GM12878 (cell line): ENCODE measurements at regions not wholly inside any gene's neighbourhood (a gene's known extent, or its start where the extent isn't known, plus 50 kb on each side); places are given as distances from the start of the nearest gene placed in this dataset.
A peak's percentile ranks its signal among the peaks of the same experiment; 100 is the strongest.

ENCODE experiments used
- ATAC-seq: fragments of 200-7000 bp; cut with Tn5 transposase; 3 replicates; pipeline ENCODE4 v1.9.1; 2020; ENCODE audit warnings: mild to moderate bottlenecking, moderate library complexity
- BruUV-seq: library from RNA; stranded (reverse); fragments of 400-500 nt; replicated peaks from 2 replicates; lab custom pipeline; 2021; lab: Mats Ljungman, UMichigan
- CTCF ChIA-PET: fragments of 300-600 bp; sonication (Branson Sonifier 250); formaldehyde crosslinking; extraction: SDS; loops from one replicate; lab custom pipeline; 2021; ENCODE audit warnings: inconsistent platforms; lab: Yijun Ruan, JAX
- POLR2A ChIA-PET: fragments of 350-600 bp; formaldehyde crosslinking; extraction: SDS; loops from one replicate; lab custom pipeline; 2021; ENCODE audit warnings: inconsistent platforms; lab: Charles Lee
- RAD21 ChIA-PET: fragments of 300-600 bp; sonication (Branson Sonifier 250); formaldehyde crosslinking; loops from one replicate; lab custom pipeline; 2023; ENCODE audit warnings: antibody characterized with exemption; ENCODE audit not compliant: unreplicated experiment; lab: Charles Lee
- SMC1A ChIA-PET: fragments of 300-600 bp; sonication (Branson Sonifier 250); formaldehyde crosslinking; loops from one replicate; lab custom pipeline; 2023; ENCODE audit not compliant: unreplicated experiment, uncharacterized antibody; lab: Charles Lee
- DNase-seq: peaks from one replicate; pipeline ENCODE4 v3.0.0-alpha.2; 2011; ENCODE audit warnings: low read depth, low spot score
- FAIRE-seq: peaks from 3 replicates; lab custom pipeline; 2011; peaks lifted over from hg19 to GRCh38; lab: Jason Lieb, UNC
- H2AFZ ChIP-seq: 2 replicates; pipeline ENCODE4 v1.6.0; 2011; ENCODE audit warnings: low read depth, low read length, control low read depth; ENCODE audit not compliant: control insufficient read depth
- H3K27ac ChIP-seq: 2 replicates; pipeline ENCODE4 v1.5.1; 2011; ENCODE audit warnings: control low read depth; ENCODE audit not compliant: control insufficient read depth, insufficient read depth
- H3K27me3 ChIP-seq, 2 experiments: replicated peaks in 1 of 2; 2 replicates each; pipeline versions ENCODE4 v1.6.0 to v1.6.1; 2011; ENCODE audit warnings: low read length in 1 of 2; ENCODE audit not compliant: control insufficient read depth in 2 of 2, insufficient read depth in 2 of 2
- H3K36me3 ChIP-seq, 2 experiments: 2 replicates each; pipeline ENCODE4 v1.5.1; 2011; ENCODE audit warnings: low read length in 1 of 2; ENCODE audit not compliant: control insufficient read depth in 2 of 2, insufficient read depth in 2 of 2
- H3K4me1 ChIP-seq: 2 replicates; pipeline ENCODE4 v1.6.1; 2011; ENCODE audit warnings: mild to moderate bottlenecking, low read length, moderate library complexity, mixed read lengths; ENCODE audit not compliant: control insufficient read depth, insufficient read depth
- H3K4me2 ChIP-seq: 2 replicates; pipeline ENCODE4 v1.6.0; 2011; ENCODE audit warnings: control low read depth; ENCODE audit not compliant: control insufficient read depth, insufficient read depth
- H3K4me3 ChIP-seq: fragments of 200-600 bp; sonication (generic); 2 replicates; pipeline ENCODE4 v1.5.1; 2016
- H3K79me2 ChIP-seq: 2 replicates; pipeline ENCODE4 v1.6.0; 2011; ENCODE audit warnings: low read length; ENCODE audit not compliant: control insufficient read depth, insufficient read depth
- H3K9ac ChIP-seq: 2 replicates; pipeline ENCODE4 v1.8.0; 2011; ENCODE audit warnings: low read length, control low read depth, mixed read lengths; ENCODE audit not compliant: control insufficient read depth, insufficient read depth
- H3K9me3 ChIP-seq: replicated peaks from 3 replicates; pipeline ENCODE4 v1.5.1; 2011; ENCODE audit warnings: mild to moderate bottlenecking, low read length; ENCODE audit not compliant: control insufficient read depth, insufficient read depth
- H4K20me1 ChIP-seq: 2 replicates; pipeline ENCODE4 v1.6.0; 2011; ENCODE audit not compliant: control insufficient read depth, insufficient read depth
- BCL11A ChIP-seq: IDR thresholded peaks from 2 replicates; pipeline ENCODE4 v1.6.1; 2011; ENCODE audit warnings: low read depth, low read length
- BHLHE40 ChIP-seq, 2 experiments: fragments of 450-650 bp in 1 of 2; IDR thresholded peaks; 2 replicates each; pipeline ENCODE4 v1.6.1; 2011 to 2017; ENCODE audit warnings: low read depth in 2 of 2, borderline replicate concordance in 1 of 2, improper control_type of control experiment in 1 of 2, low read length in 1 of 2, mild to moderate bottlenecking in 1 of 2
- FOXM1 ChIP-seq: IDR thresholded peaks from 2 replicates; pipeline ENCODE4 v1.6.1; 2012; ENCODE audit warnings: low read depth, mild to moderate bottlenecking, inconsistent platforms, low read length, moderate library complexity
- HDGF ChIP-seq: fragments of 450-650 bp; IDR thresholded peaks from 2 replicates; pipeline ENCODE4 v1.6.1; 2016; ENCODE audit warnings: antibody characterized with exemption
- SKIL ChIP-seq: fragments of 450-650 bp; IDR thresholded peaks from 2 replicates; pipeline ENCODE4 v1.6.1; 2017; ENCODE audit warnings: mild to moderate bottlenecking, low read depth, inconsistent platforms; ENCODE audit not compliant: poor library complexity, severe bottlenecking
- WGBS: methylation state at CpG from one replicate; pipeline ENCODE4 v1.1.6; 2016; ENCODE audit warnings: low lambda C conversion rate; ENCODE audit not compliant: insufficient replicate concordance, insufficient coverage; ENCODE audit errors: missing lambda C conversion rate; 5-methylcytosine and 5-hydroxymethylcytosine counted together
- in situ Hi-C: fragments of 300-500 bp; cut with MboI; formaldehyde crosslinking; loops from 9 replicates; pipeline ENCODE4 v1.14.3; 2018; ENCODE audit warnings: mixed read lengths
- intact Hi-C: fragments of 100-400 bp; cut with micrococcal nuclease; formaldehyde crosslinking; loops from one replicate; pipeline ENCODE4 v1.14.2; 2022; ENCODE audit not compliant: unreplicated experiment

GRCh38 chrX:6852869-6853268 is 294.6 kb upstream of the STS start:
- in situ Hi-C loops = no loop called here
- no TSS peak for BruUV-seq
- ChIA-PET RAD21 (interaction anchor here (0.6 kb wide), 1 partner anchor 342 kb away, joined by 3 read pairs; no protein-coding TSS in a partner anchor), SMC1A (interaction anchor here (0.5 to 0.7 kb wide), 2 partner anchors 11 to 1798 kb away, joined by 3 read pairs; no protein-coding TSS in a partner anchor), CTCF (no interaction called here), POLR2A (no interaction called here)
- H3K4me3 ChIP-seq = no peak overlapping the region
- H3K4me2 ChIP-seq = no peak overlapping the region
- no peak; the same call in 2 of the 3 replicates for ATAC-seq
- no peak overlapping the region for H3K9ac ChIP-seq
- FAIRE-seq = no peak
- no peaks in the 10 kb centered on the region for H3K79me2 ChIP-seq
- intact Hi-C loops = loop anchor here (10.0 kb wide), 1 partner anchor 232 kb away; no protein-coding TSS in a partner anchor
- H4K20me1 ChIP-seq = no peaks in the 10 kb centered on the region
- H3K36me3 ChIP-seq = no peaks in the 10 kb centered on the region
- no peaks in the 10 kb centered on the region for H3K27me3 ChIP-seq
- no peak for DNase-seq
- no peaks in the 10 kb centered on the region for H3K4me1 ChIP-seq
- H3K9me3 ChIP-seq = no peaks in the 10 kb centered on the region; the same call in 2 of the 3 replicates
- WGBS = 26% methylated on average over 3 of the region's 3 CpGs
- TF ChIP-seq BCL11A (no peak), BHLHE40 (IDR thresholded peaks at IDR 0.05; ENCODE audit: borderline replicate concordance in 1 of 2, low read depth in 2 of 2, low read length in 1 of 2) (peak in 1 of 2 experiments; percentile 15; a peak in 1 of 4 replicates), SKIL (no peak), HDGF (no peak), FOXM1 (no peak)
- no peak overlapping the region for H2AFZ ChIP-seq
- H3K27ac ChIP-seq = no peak overlapping the region
